ENCODE measurements at regions not wholly inside any gene's neighbourhood (a gene's known extent, or its start where the extent isn't known, plus 50 kb on each side); places are given as distances from the start of the nearest gene placed in this dataset.

GRCh38 chr15:36527235-36528162 is 51.9 kb upstream of the CDIN1 start:
- DNase-seq (ENCODE audit: low read depth in 2 of 2), result no peak

- DNase-seq (ENCODE audit: low read depth in 2 of 2), result no peak
Measured at GRCh38 chr15:36529296-36530011, 50.0 kb upstream of the CDIN1 start.
